WERI-Rb-1 (cell line): ENCODE measurements at regions not wholly inside any gene's neighbourhood (a gene's known extent, or its start where the extent isn't known, plus 50 kb on each side); places are given as distances from the start of the nearest gene placed in this dataset.

ENCODE experiments used
- DNase-seq: peaks from one replicate; pipeline ENCODE4 v3.0.0-alpha.2; 2020
- H3K27ac ChIP-seq: fragments of 250-450 bp; sonication (Bioruptor Pico); 2 replicates; pipeline ENCODE4 v1.5.1; 2020; ENCODE audit warnings: mild to moderate bottlenecking, moderate library complexity
- H3K27me3 ChIP-seq: fragments of 250-450 bp; sonication (Bioruptor Pico); 2 replicates; pipeline ENCODE4 v1.5.1; 2021; ENCODE audit warnings: mild to moderate bottlenecking, low read depth, moderate library complexity; ENCODE audit not compliant: insufficient read depth, severe bottlenecking
- H3K36me3 ChIP-seq: fragments of 250-450 bp; sonication (Bioruptor Pico); 2 replicates; pipeline ENCODE4 v1.5.1; 2020; ENCODE audit warnings: mild to moderate bottlenecking, moderate library complexity
- H3K4me3 ChIP-seq: 2 replicates; pipeline ENCODE4 v1.5.1; 2011; ENCODE audit warnings: low read depth, mild to moderate bottlenecking, control low read depth, low read length
- H3K9me3 ChIP-seq: fragments of 250-450 bp; sonication (Bioruptor Pico); 2 replicates; pipeline ENCODE4 v1.5.1; 2021; ENCODE audit warnings: mild to moderate bottlenecking, moderate library complexity; ENCODE audit not compliant: severe bottlenecking
- TF ChIP-seq, protein P1 (sequence below): IDR thresholded peaks from 2 replicates; pipeline ENCODE4 v1.5.1; 2011; ENCODE audit warnings: low read depth, mild to moderate bottlenecking, control low read depth, inconsistent platforms, low read length

DNA sequence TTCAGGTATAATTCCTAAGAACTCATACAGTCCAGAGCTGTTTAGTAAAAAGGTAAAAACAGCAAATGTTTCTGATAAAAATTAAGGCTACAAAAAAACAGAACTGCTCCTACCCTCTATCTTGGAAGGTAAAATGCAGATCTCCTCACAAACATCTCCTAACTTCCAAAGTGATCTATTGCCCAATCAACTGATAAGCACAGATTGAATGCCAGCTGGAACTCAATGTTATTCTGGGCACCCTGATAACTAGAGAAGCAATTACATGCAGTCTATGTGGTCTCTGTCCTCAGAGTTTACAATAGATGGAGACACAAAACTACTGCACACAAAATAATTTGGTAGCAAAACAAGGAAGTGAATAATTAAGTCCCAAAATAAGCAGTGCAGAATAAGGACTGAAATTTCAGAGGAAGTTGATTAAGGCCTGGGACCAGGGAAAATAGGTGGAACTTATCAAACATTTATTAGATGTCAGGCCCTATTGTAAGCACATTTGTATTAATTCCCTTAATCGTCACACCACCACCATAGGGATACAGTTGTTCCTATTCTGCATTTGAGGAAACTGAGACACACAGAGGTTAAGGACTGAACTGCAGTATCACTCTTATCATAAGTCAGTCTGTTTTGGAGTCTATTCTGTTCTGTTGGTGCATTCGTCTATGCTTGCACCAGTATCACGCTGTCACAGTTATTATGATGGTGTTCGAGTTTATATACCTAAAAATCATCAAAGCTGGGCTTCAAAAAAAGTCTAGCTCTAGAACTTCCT is 102.2 kb upstream of the TARS1 start:
- TF ChIP-seq, protein P1, sequence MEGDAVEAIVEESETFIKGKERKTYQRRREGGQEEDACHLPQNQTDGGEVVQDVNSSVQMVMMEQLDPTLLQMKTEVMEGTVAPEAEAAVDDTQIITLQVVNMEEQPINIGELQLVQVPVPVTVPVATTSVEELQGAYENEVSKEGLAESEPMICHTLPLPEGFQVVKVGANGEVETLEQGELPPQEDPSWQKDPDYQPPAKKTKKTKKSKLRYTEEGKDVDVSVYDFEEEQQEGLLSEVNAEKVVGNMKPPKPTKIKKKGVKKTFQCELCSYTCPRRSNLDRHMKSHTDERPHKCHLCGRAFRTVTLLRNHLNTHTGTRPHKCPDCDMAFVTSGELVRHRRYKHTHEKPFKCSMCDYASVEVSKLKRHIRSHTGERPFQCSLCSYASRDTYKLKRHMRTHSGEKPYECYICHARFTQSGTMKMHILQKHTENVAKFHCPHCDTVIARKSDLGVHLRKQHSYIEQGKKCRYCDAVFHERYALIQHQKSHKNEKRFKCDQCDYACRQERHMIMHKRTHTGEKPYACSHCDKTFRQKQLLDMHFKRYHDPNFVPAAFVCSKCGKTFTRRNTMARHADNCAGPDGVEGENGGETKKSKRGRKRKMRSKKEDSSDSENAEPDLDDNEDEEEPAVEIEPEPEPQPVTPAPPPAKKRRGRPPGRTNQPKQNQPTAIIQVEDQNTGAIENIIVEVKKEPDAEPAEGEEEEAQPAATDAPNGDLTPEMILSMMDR: no peak
- Histone ChIP-seq H3K9me3 (no peaks in the 10 kb centered on the region), H3K27ac (no peak overlapping the region), H3K36me3 (no peaks in the 10 kb centered on the region), H3K4me3 (no peak overlapping the region), H3K27me3 (peaks cover 40% of the 10 kb centered on the region)
- no peak for DNase-seq

DNA sequence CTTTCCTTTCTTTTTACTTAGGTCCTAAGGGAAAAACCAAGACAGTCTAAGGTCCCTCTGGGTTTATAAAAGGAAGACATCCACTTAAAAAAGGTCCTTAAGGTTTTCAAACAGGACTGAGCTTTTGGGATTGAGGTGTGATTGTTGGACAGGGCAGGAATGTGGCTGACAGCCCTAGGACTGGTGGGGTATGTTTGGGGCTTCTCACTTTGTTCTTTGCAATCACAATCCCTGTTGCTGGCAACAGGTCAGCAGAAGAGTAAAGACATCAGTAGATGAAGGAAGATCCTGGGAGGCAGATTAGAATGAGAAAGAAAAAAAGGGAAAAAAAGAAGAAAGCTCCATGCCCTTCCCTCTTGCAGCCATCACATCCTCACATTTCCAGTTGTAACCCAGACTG is 101.4 kb upstream of the TARS1 start:
- Histone ChIP-seq H3K36me3 (no peaks in the 10 kb centered on the region), H3K27ac (no peak overlapping the region), H3K27me3 (peaks cover 39% of the 10 kb centered on the region), H3K9me3 (no peaks in the 10 kb centered on the region), H3K4me3 (no peak overlapping the region)
- DNase-seq: no peak
- TF ChIP-seq, protein P1: no peak

GRCh38 chr5:33340195-33340594 is 100.6 kb upstream of the TARS1 start:
- no peak for DNase-seq
- Histone ChIP-seq H3K9me3 (no peaks in the 10 kb centered on the region), H3K36me3 (no peaks in the 10 kb centered on the region), H3K27ac (no peak overlapping the region), H3K4me3 (no peak overlapping the region), H3K27me3 (peaks cover 45% of the 10 kb centered on the region)
- TF ChIP-seq, protein P1: no peak

GRCh38 chr5:33341351-33341750 is 99.4 kb upstream of the TARS1 start:
- Histone ChIP-seq H3K4me3 (no peak overlapping the region), H3K27ac (no peak overlapping the region), H3K9me3 (no peaks in the 10 kb centered on the region), H3K36me3 (no peaks in the 10 kb centered on the region), H3K27me3 (peaks cover 40% of the 10 kb centered on the region)
- no peak for DNase-seq
- TF ChIP-seq, protein P1: no peak

DNA sequence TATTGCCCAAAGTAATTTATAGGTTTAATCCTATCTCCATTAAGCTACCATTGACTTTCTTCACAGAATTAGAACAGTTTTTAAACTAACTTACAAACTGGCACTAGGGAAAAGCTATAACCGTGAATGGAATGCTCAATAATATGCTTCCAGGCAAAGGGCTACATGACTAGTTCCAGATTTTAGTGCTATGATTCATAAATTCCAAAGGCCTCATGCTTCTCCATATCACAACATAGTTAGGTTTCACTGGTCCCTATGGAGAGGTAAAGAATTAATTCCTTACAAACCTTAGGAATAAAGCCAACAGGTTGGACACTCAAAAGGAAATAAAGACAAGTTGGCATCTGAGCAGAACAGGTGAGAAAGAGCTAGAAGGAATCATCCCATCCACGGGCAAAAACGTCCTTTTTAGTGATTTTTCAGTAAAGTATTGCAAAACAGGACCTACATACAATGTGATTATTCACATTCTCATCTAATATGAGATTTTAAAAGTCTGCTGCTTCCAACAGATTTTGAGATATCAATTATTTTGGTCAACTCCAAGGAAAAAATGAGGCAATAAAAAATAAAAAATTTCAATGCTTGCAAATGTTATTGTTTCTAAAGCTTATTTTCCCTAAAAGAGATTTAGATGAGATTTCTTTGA is 97.0 kb upstream of the TARS1 start:
- Histone ChIP-seq H3K4me3 (no peak overlapping the region), H3K36me3 (no peaks in the 10 kb centered on the region), H3K27ac (no peak overlapping the region), H3K9me3 (no peaks in the 10 kb centered on the region), H3K27me3 (peaks cover 33% of the 10 kb centered on the region)
- TF ChIP-seq, protein P1: no peak
- no peak for DNase-seq
